Endodermal cell (in vitro differentiated cells): ENCODE measurements at regions not wholly inside any gene's neighbourhood (a gene's known extent, or its start where the extent isn't known, plus 50 kb on each side); places are given as distances from the start of the nearest gene placed in this dataset.
A peak's percentile ranks its signal among the peaks of the same experiment; 100 is the strongest.

Experiments
- DNase-seq: peaks from one replicate; pipeline ENCODE4 v3.0.0-alpha.2; 2017
- H3K27ac ChIP-seq: 2 replicates; pipeline ENCODE4 v1.5.1; 2013; ENCODE audit warnings: mild to moderate bottlenecking, low read depth, low read length, moderate library complexity
- H3K27me3 ChIP-seq: 2 replicates; pipeline ENCODE4 v1.6.1; 2013; ENCODE audit warnings: mild to moderate bottlenecking, low read length, moderate library complexity; ENCODE audit not compliant: insufficient read depth, control insufficient read depth, poor library complexity, severe bottlenecking
- H3K36me3 ChIP-seq: 2 replicates; pipeline ENCODE4 v1.7.0; 2013; ENCODE audit warnings: mild to moderate bottlenecking, low read length, moderate library complexity; ENCODE audit not compliant: control insufficient read depth, insufficient read depth
- H3K4me1 ChIP-seq: one replicate; pipeline ENCODE4 v1.7.0; 2013; ENCODE audit warnings: low read length; ENCODE audit not compliant: control insufficient read depth, insufficient read depth
- H3K4me3 ChIP-seq: 2 replicates; pipeline ENCODE4 v1.5.1; 2013; ENCODE audit warnings: mild to moderate bottlenecking, low read length, moderate library complexity
- H3K9ac ChIP-seq: 2 replicates; pipeline ENCODE4 v1.6.1; 2013; ENCODE audit warnings: mild to moderate bottlenecking, low read length, moderate library complexity; ENCODE audit not compliant: poor library complexity, severe bottlenecking; ENCODE audit errors: extremely low read depth
- H3K9me3 ChIP-seq: 2 replicates; pipeline ENCODE4 v1.6.1; 2013; ENCODE audit warnings: mild to moderate bottlenecking, low read length, moderate library complexity; ENCODE audit not compliant: control insufficient read depth
- H3K27ac Mint-ChIP-seq: 2 replicates; pipeline ENCODE4 v1.8.0; 2020; ENCODE audit warnings: mixed read lengths
- H3K27me3 Mint-ChIP-seq: 2 replicates; pipeline ENCODE4 v1.8.0; 2021; ENCODE audit warnings: mild to moderate bottlenecking, mixed read lengths; ENCODE audit not compliant: insufficient read depth
- H3K36me3 Mint-ChIP-seq: 2 replicates; pipeline ENCODE4 v1.8.0; 2020; ENCODE audit warnings: low read depth, mixed read lengths
- H3K4me1 Mint-ChIP-seq: 2 replicates; pipeline ENCODE4 v1.8.0; 2020; ENCODE audit warnings: mixed read lengths
- H3K4me3 Mint-ChIP-seq: 2 replicates; pipeline ENCODE4 v1.8.0; 2020; ENCODE audit warnings: mild to moderate bottlenecking, moderate library complexity, mixed read lengths
- H3K9me3 Mint-ChIP-seq: 2 replicates; pipeline ENCODE4 v1.8.0; 2020; ENCODE audit warnings: mild to moderate bottlenecking, mixed read lengths
- CTCF ChIP-seq: fragments of 200-600 bp; sonication (generic); conservative IDR thresholded peaks from 2 replicates; pipeline ENCODE4 v1.5.0; 2021; ENCODE audit warnings: antibody characterized with exemption, mild to moderate bottlenecking
- WGBS, 2 experiments: methylation state at CpG; one replicate each; pipeline versions ENCODE4 v1.1.5 to v1.1.7; 2013; ENCODE audit warnings: missing lambda C conversion rate in 2 of 2, mixed read lengths in 1 of 2; ENCODE audit not compliant: insufficient coverage in 1 of 2, insufficient read length in 1 of 2; 5-methylcytosine and 5-hydroxymethylcytosine counted together

- H3K36me3 ChIP-seq = no peaks in the 10 kb centered on the region
- Mint-ChIP-seq H3K4me1 (peaks cover 21% of the 10 kb centered on the region), H3K27me3 (peaks cover 2% of the 10 kb centered on the region), H3K9me3 (peaks cover 15% of the 10 kb centered on the region), H3K36me3 (peaks cover 2% of the 10 kb centered on the region), H3K4me3 (no peak overlapping the region), H3K27ac (no peak overlapping the region)
- no peaks in the 10 kb centered on the region for H3K27me3 ChIP-seq
- TF ChIP-seq CTCF = no peak
- H3K9ac ChIP-seq = no peak overlapping the region
- 86 to 91% methylated on average over 4 of the region's 4 CpGs for WGBS, 2 experiments
- peaks cover 10% of the 10 kb centered on the region for H3K9me3 ChIP-seq
- no peak overlapping the region for H3K27ac ChIP-seq
- DNase-seq = no peak
- H3K4me1 ChIP-seq = no peaks in the 10 kb centered on the region
- H3K4me3 ChIP-seq = no peak overlapping the region
Observed at GRCh38 chr14:101155575-101155974, 252.1 kb upstream of the RTL1 start.

- Histone ChIP-seq H3K4me3 (peak overlapping the region; percentile 7), H3K27me3 (no peaks in the 10 kb centered on the region), H3K27ac (no peak overlapping the region), H3K9me3 (peaks cover 49% of the 10 kb centered on the region), H3K9ac (no peak overlapping the region), H3K36me3 (no peaks in the 10 kb centered on the region), H3K4me1 (no peaks in the 10 kb centered on the region)
- TF ChIP-seq CTCF = no peak
- H3K36me3 Mint-ChIP-seq = peaks cover 7% of the 10 kb centered on the region
- no peak for DNase-seq
- H3K27me3 Mint-ChIP-seq = no peaks in the 10 kb centered on the region
- H3K4me1 Mint-ChIP-seq = no peaks in the 10 kb centered on the region
- H3K4me3 Mint-ChIP-seq = no peak overlapping the region
- no peak overlapping the region for H3K27ac Mint-ChIP-seq
- WGBS, 2 experiments = 79 to 90% methylated on average over 2 to 3 of the region's 3 CpGs
- peaks cover 68% of the 10 kb centered on the region for H3K9me3 Mint-ChIP-seq
Observed at GRCh38 chr14:101167428-101167827, 263.9 kb upstream of the RTL1 start.

GRCh38 chr14:101169267-101169666, 265.7 kb upstream of the RTL1 start:
- H3K9me3 ChIP-seq = peaks cover 58% of the 10 kb centered on the region
- Mint-ChIP-seq H3K27me3 (no peaks in the 10 kb centered on the region), H3K27ac (no peak overlapping the region), H3K4me1 (no peaks in the 10 kb centered on the region), H3K4me3 (no peak overlapping the region), H3K36me3 (peaks cover 7% of the 10 kb centered on the region), H3K9me3 (peaks cover 72% of the 10 kb centered on the region)
- H3K36me3 ChIP-seq = no peaks in the 10 kb centered on the region
- no peak overlapping the region for H3K9ac ChIP-seq
- no peaks in the 10 kb centered on the region for H3K27me3 ChIP-seq
- H3K27ac ChIP-seq = no peak overlapping the region
- DNase-seq = no peak
- no peak for TF ChIP-seq CTCF
- 85 to 93% methylated on average over 4 to 8 of the region's 8 CpGs for WGBS, 2 experiments
- no peaks in the 10 kb centered on the region for H3K4me1 ChIP-seq
- no peak overlapping the region for H3K4me3 ChIP-seq
